GM12878 (cell line): ENCODE measurements at regions not wholly inside any gene's neighbourhood (a gene's known extent, or its start where the extent isn't known, plus 50 kb on each side); places are given as distances from the start of the nearest gene placed in this dataset.

ENCODE experiments used
- ATAC-seq: fragments of 200-7000 bp; cut with Tn5 transposase; 3 replicates; pipeline ENCODE4 v1.9.1; 2020; ENCODE audit warnings: mild to moderate bottlenecking, moderate library complexity
- BruUV-seq: library from RNA; stranded (reverse); fragments of 400-500 nt; replicated peaks from 2 replicates; lab custom pipeline; 2021; lab: Mats Ljungman, UMichigan
- CTCF ChIA-PET: fragments of 300-600 bp; sonication (Branson Sonifier 250); formaldehyde crosslinking; extraction: SDS; loops from one replicate; lab custom pipeline; 2021; ENCODE audit warnings: inconsistent platforms; lab: Yijun Ruan, JAX
- POLR2A ChIA-PET: fragments of 350-600 bp; formaldehyde crosslinking; extraction: SDS; loops from one replicate; lab custom pipeline; 2021; ENCODE audit warnings: inconsistent platforms; lab: Charles Lee
- RAD21 ChIA-PET: fragments of 300-600 bp; sonication (Branson Sonifier 250); formaldehyde crosslinking; loops from one replicate; lab custom pipeline; 2023; ENCODE audit warnings: antibody characterized with exemption; ENCODE audit not compliant: unreplicated experiment; lab: Charles Lee
- SMC1A ChIA-PET: fragments of 300-600 bp; sonication (Branson Sonifier 250); formaldehyde crosslinking; loops from one replicate; lab custom pipeline; 2023; ENCODE audit not compliant: unreplicated experiment, uncharacterized antibody; lab: Charles Lee
- DNase-seq: peaks from one replicate; pipeline ENCODE4 v3.0.0-alpha.2; 2011; ENCODE audit warnings: low read depth, low spot score
- FAIRE-seq: peaks from 3 replicates; lab custom pipeline; 2011; peaks lifted over from hg19 to GRCh38; lab: Jason Lieb, UNC
- H2AFZ ChIP-seq: 2 replicates; pipeline ENCODE4 v1.6.0; 2011; ENCODE audit warnings: low read depth, low read length, control low read depth; ENCODE audit not compliant: control insufficient read depth
- H3K27ac ChIP-seq: 2 replicates; pipeline ENCODE4 v1.5.1; 2011; ENCODE audit warnings: control low read depth; ENCODE audit not compliant: control insufficient read depth, insufficient read depth
- H3K27me3 ChIP-seq, 2 experiments: replicated peaks in 1 of 2; 2 replicates each; pipeline versions ENCODE4 v1.6.0 to v1.6.1; 2011; ENCODE audit warnings: low read length in 1 of 2; ENCODE audit not compliant: control insufficient read depth in 2 of 2, insufficient read depth in 2 of 2
- H3K36me3 ChIP-seq, 2 experiments: 2 replicates each; pipeline ENCODE4 v1.5.1; 2011; ENCODE audit warnings: low read length in 1 of 2; ENCODE audit not compliant: control insufficient read depth in 2 of 2, insufficient read depth in 2 of 2
- H3K4me1 ChIP-seq: 2 replicates; pipeline ENCODE4 v1.6.1; 2011; ENCODE audit warnings: mild to moderate bottlenecking, low read length, moderate library complexity, mixed read lengths; ENCODE audit not compliant: control insufficient read depth, insufficient read depth
- H3K4me2 ChIP-seq: 2 replicates; pipeline ENCODE4 v1.6.0; 2011; ENCODE audit warnings: control low read depth; ENCODE audit not compliant: control insufficient read depth, insufficient read depth
- H3K4me3 ChIP-seq: fragments of 200-600 bp; sonication (generic); 2 replicates; pipeline ENCODE4 v1.5.1; 2016
- H3K79me2 ChIP-seq: 2 replicates; pipeline ENCODE4 v1.6.0; 2011; ENCODE audit warnings: low read length; ENCODE audit not compliant: control insufficient read depth, insufficient read depth
- H3K9ac ChIP-seq: 2 replicates; pipeline ENCODE4 v1.8.0; 2011; ENCODE audit warnings: low read length, control low read depth, mixed read lengths; ENCODE audit not compliant: control insufficient read depth, insufficient read depth
- H3K9me3 ChIP-seq: replicated peaks from 3 replicates; pipeline ENCODE4 v1.5.1; 2011; ENCODE audit warnings: mild to moderate bottlenecking, low read length; ENCODE audit not compliant: control insufficient read depth, insufficient read depth
- H4K20me1 ChIP-seq: 2 replicates; pipeline ENCODE4 v1.6.0; 2011; ENCODE audit not compliant: control insufficient read depth, insufficient read depth
- EED ChIP-seq: sonication (generic); IDR thresholded peaks from 2 replicates; pipeline ENCODE4 v1.6.1; 2016; ENCODE audit warnings: antibody characterized with exemption, low read depth
- MTA2 ChIP-seq: fragments of 450-650 bp; IDR thresholded peaks from 2 replicates; pipeline ENCODE4 v1.6.1; 2016; ENCODE audit warnings: low read depth, mild to moderate bottlenecking, moderate library complexity
- PAX5 ChIP-seq: IDR thresholded peaks from 2 replicates; pipeline ENCODE4 v1.6.1; 2011; ENCODE audit warnings: low read depth, low read length, borderline replicate concordance
- REST ChIP-seq: IDR thresholded peaks from 2 replicates; pipeline ENCODE4 v1.6.1; 2012; ENCODE audit warnings: mild to moderate bottlenecking, low read depth, low read length
- SKIL ChIP-seq: fragments of 450-650 bp; IDR thresholded peaks from 2 replicates; pipeline ENCODE4 v1.6.1; 2017; ENCODE audit warnings: mild to moderate bottlenecking, low read depth, inconsistent platforms; ENCODE audit not compliant: poor library complexity, severe bottlenecking
- STAT1 ChIP-seq: fragments of 450-650 bp; conservative IDR thresholded peaks from 2 replicates; pipeline ENCODE4 v1.6.1; 2014; ENCODE audit warnings: antibody characterized with exemption, mild to moderate bottlenecking
- WGBS: methylation state at CpG from one replicate; pipeline ENCODE4 v1.1.6; 2016; ENCODE audit warnings: low lambda C conversion rate; ENCODE audit not compliant: insufficient replicate concordance, insufficient coverage; ENCODE audit errors: missing lambda C conversion rate; 5-methylcytosine and 5-hydroxymethylcytosine counted together
- in situ Hi-C: fragments of 300-500 bp; cut with MboI; formaldehyde crosslinking; loops from 9 replicates; pipeline ENCODE4 v1.14.3; 2018; ENCODE audit warnings: mixed read lengths
- intact Hi-C: fragments of 100-400 bp; cut with micrococcal nuclease; formaldehyde crosslinking; loops from one replicate; pipeline ENCODE4 v1.14.2; 2022; ENCODE audit not compliant: unreplicated experiment
- TF ChIP-seq, protein P1 (sequence below): fragments of 450-650 bp; IDR thresholded peaks from 2 replicates; pipeline ENCODE4 v1.6.1; 2016; ENCODE audit warnings: mild to moderate bottlenecking, moderate library complexity, borderline replicate concordance
- TF ChIP-seq, protein P2 (sequence below): IDR thresholded peaks from 2 replicates; pipeline ENCODE4 v1.6.1; 2012; ENCODE audit warnings: low read depth, low read length, improper control_type of control experiment
- TF ChIP-seq, protein P3 (sequence below): fragments of 150-350 bp; IDR thresholded peaks from 2 replicates; pipeline ENCODE4 v1.6.1; 2016; ENCODE audit warnings: low read depth, low read length

- Histone ChIP-seq H3K79me2 (no peaks in the 10 kb centered on the region), H2AFZ (no peak overlapping the region), H3K27me3 (no peaks in the 10 kb centered on the region), H3K36me3 (no peaks in the 10 kb centered on the region), H4K20me1 (no peaks in the 10 kb centered on the region), H3K9ac (no peak overlapping the region), H3K4me3 (no peak overlapping the region), H3K4me2 (no peak overlapping the region), H3K27ac (no peak overlapping the region), H3K4me1 (no peaks in the 10 kb centered on the region), H3K9me3 (no peaks in the 10 kb centered on the region)
- in situ Hi-C loops, result no loop called here
- BruUV-seq, result no TSS peak
- ChIA-PET CTCF (no interaction called here), POLR2A (no interaction called here), RAD21 (no interaction called here), SMC1A (no interaction called here)
- DNase-seq (no peak), FAIRE-seq (no peak), ATAC-seq (no peak)
- WGBS, result 89% methylated on average over 1 of the region's 1 CpG
- intact Hi-C loops, result no loop called here
- TF ChIP-seq, protein P1, sequence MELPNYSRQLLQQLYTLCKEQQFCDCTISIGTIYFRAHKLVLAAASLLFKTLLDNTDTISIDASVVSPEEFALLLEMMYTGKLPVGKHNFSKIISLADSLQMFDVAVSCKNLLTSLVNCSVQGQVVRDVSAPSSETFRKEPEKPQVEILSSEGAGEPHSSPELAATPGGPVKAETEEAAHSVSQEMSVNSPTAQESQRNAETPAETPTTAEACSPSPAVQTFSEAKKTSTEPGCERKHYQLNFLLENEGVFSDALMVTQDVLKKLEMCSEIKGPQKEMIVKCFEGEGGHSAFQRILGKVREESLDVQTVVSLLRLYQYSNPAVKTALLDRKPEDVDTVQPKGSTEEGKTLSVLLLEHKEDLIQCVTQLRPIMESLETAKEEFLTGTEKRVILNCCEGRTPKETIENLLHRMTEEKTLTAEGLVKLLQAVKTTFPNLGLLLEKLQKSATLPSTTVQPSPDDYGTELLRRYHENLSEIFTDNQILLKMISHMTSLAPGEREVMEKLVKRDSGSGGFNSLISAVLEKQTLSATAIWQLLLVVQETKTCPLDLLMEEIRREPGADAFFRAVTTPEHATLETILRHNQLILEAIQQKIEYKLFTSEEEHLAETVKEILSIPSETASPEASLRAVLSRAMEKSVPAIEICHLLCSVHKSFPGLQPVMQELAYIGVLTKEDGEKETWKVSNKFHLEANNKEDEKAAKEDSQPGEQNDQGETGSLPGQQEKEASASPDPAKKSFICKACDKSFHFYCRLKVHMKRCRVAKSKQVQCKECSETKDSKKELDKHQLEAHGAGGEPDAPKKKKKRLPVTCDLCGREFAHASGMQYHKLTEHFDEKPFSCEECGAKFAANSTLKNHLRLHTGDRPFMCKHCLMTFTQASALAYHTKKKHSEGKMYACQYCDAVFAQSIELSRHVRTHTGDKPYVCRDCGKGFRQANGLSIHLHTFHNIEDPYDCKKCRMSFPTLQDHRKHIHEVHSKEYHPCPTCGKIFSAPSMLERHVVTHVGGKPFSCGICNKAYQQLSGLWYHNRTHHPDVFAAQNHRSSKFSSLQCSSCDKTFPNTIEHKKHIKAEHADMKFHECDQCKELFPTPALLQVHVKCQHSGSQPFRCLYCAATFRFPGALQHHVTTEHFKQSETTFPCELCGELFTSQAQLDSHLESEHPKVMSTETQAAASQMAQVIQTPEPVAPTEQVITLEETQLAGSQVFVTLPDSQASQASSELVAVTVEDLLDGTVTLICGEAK, result no peak
- TF ChIP-seq REST (no peak), EED (no peak), STAT1 (no peak), SKIL (no peak), MTA2 (no peak), PAX5 (no peak)
- TF ChIP-seq, protein P2, sequence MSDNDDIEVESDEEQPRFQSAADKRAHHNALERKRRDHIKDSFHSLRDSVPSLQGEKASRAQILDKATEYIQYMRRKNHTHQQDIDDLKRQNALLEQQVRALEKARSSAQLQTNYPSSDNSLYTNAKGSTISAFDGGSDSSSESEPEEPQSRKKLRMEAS, result no peak
- TF ChIP-seq, protein P3, sequence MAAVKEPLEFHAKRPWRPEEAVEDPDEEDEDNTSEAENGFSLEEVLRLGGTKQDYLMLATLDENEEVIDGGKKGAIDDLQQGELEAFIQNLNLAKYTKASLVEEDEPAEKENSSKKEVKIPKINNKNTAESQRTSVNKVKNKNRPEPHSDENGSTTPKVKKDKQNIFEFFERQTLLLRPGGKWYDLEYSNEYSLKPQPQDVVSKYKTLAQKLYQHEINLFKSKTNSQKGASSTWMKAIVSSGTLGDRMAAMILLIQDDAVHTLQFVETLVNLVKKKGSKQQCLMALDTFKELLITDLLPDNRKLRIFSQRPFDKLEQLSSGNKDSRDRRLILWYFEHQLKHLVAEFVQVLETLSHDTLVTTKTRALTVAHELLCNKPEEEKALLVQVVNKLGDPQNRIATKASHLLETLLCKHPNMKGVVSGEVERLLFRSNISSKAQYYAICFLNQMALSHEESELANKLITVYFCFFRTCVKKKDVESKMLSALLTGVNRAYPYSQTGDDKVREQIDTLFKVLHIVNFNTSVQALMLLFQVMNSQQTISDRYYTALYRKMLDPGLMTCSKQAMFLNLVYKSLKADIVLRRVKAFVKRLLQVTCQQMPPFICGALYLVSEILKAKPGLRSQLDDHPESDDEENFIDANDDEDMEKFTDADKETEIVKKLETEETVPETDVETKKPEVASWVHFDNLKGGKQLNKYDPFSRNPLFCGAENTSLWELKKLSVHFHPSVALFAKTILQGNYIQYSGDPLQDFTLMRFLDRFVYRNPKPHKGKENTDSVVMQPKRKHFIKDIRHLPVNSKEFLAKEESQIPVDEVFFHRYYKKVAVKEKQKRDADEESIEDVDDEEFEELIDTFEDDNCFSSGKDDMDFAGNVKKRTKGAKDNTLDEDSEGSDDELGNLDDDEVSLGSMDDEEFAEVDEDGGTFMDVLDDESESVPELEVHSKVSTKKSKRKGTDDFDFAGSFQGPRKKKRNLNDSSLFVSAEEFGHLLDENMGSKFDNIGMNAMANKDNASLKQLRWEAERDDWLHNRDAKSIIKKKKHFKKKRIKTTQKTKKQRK, result no peak
These were observed 630.5 kb downstream of the CBLN2 start for GRCh38 chr18:71913641-71914040.
